Common myeloid progenitor, CD34-positive (primary cell): ENCODE measurements at regions not wholly inside any gene's neighbourhood (a gene's known extent, or its start where the extent isn't known, plus 50 kb on each side); places are given as distances from the start of the nearest gene placed in this dataset.

Source experiments
- CTCF ChIA-PET: fragments of 350-600 bp; sonication (Branson Sonifier 250); formaldehyde crosslinking; loops from one replicate; lab custom pipeline; 2021; ENCODE audit warnings: antibody characterized with exemption; lab: Charles Lee
- POLR2A ChIA-PET: fragments of 350-600 bp; sonication (Branson Sonifier 250); formaldehyde crosslinking; loops from one replicate; lab custom pipeline; 2021; ENCODE audit warnings: antibody characterized with exemption; lab: Charles Lee
- DNase-seq, 3 donors: peaks; one replicate each; pipeline versions ENCODE4 v3.0.0 to v3.0.0-alpha.2; 2013
- H3K27ac ChIP-seq, 2 experiments: 1 replicate in 1 of 2; 2 replicates in 1 of 2; pipeline ENCODE4 v1.7.0; 2013; ENCODE audit warnings: inconsistent platforms in 2 of 2, low read length in 2 of 2, mild to moderate bottlenecking in 2 of 2, low read depth in 1 of 2, moderate library complexity in 1 of 2; ENCODE audit not compliant: severe bottlenecking in 2 of 2, insufficient read depth in 1 of 2, poor library complexity in 1 of 2
- H3K27me3 ChIP-seq, 5 experiments: replicated peaks in 2 of 5; 1 replicate in 3 of 5; 2 replicates in 2 of 5; pipeline versions ENCODE4 v1.6.1 to v1.7.0; 2013; ENCODE audit warnings: low read length in 4 of 5, mild to moderate bottlenecking in 2 of 5, moderate library complexity in 2 of 5, inconsistent platforms in 1 of 5; ENCODE audit not compliant: insufficient read depth in 5 of 5, control insufficient read depth in 4 of 5
- H3K36me3 ChIP-seq, 4 experiments: 1 replicate in 2 of 4; 2 replicates in 2 of 4; pipeline versions ENCODE4 v1.6.1 to v1.7.0; 2013; ENCODE audit warnings: low read length in 3 of 4, control low read depth in 1 of 4, mild to moderate bottlenecking in 1 of 4; ENCODE audit not compliant: control insufficient read depth in 4 of 4, insufficient read depth in 4 of 4
- H3K4me1 ChIP-seq, 4 experiments: 1 replicate in 3 of 4; 2 replicates in 1 of 4; pipeline versions ENCODE4 v1.6.1 to v1.7.1; 2013; ENCODE audit warnings: low read length in 3 of 4, mild to moderate bottlenecking in 3 of 4, control low read depth in 1 of 4, inconsistent platforms in 1 of 4, moderate library complexity in 1 of 4; ENCODE audit not compliant: control insufficient read depth in 4 of 4, insufficient read depth in 4 of 4; ENCODE audit errors: control extremely low read depth in 1 of 4
- H3K4me3 ChIP-seq, 7 experiments: 1 replicate in 4 of 7; 2 replicates in 3 of 7; pipeline versions ENCODE4 v1.5.1 to v1.7.0; 2013; ENCODE audit warnings: mild to moderate bottlenecking in 7 of 7, low read length in 6 of 7, moderate library complexity in 6 of 7, inconsistent platforms in 2 of 7, low read depth in 2 of 7, control low read depth in 1 of 7; ENCODE audit not compliant: insufficient read depth in 4 of 7, control insufficient read depth in 1 of 7; ENCODE audit errors: extremely low read depth in 1 of 7
- H3K9me3 ChIP-seq, 5 experiments: 1 replicate in 4 of 5; 2 replicates in 1 of 5; pipeline versions ENCODE4 v1.6.1 to v1.7.1; 2013; ENCODE audit warnings: low read length in 4 of 5, mild to moderate bottlenecking in 2 of 5, inconsistent platforms in 1 of 5, low read depth in 1 of 5, moderate library complexity in 1 of 5; ENCODE audit not compliant: control insufficient read depth in 4 of 5, insufficient read depth in 2 of 5; ENCODE audit errors: control extremely low read depth in 1 of 5
- WGBS: methylation state at CpG from one replicate; pipeline ENCODE4 v1.1.5; 2013; ENCODE audit not compliant: insufficient coverage; 5-methylcytosine and 5-hydroxymethylcytosine counted together

GRCh38 chr21:18191139-18191538 lies 53.5 kb upstream of the CHODL start:
- no peaks in the 10 kb centered on the region for H3K4me1 ChIP-seq
- H3K4me3 ChIP-seq, result no peak overlapping the region
- no peak overlapping the region for H3K27ac ChIP-seq
- POLR2A ChIA-PET, result no interaction called here
- no peaks in the 10 kb centered on the region for H3K27me3 ChIP-seq
- CTCF ChIA-PET, result no interaction called here
- H3K36me3 ChIP-seq, result no peaks in the 10 kb centered on the region
- H3K9me3 ChIP-seq, result no peaks in the 10 kb centered on the region
- DNase-seq, result peak in 2 of 3 donors; percentile 26 to 34

- CTCF ChIA-PET, result no interaction called here
Observed at GRCh38 chr21:18178509-18178908, 66.1 kb upstream of the CHODL start.

GRCh38 chr21:18174370-18174769 lies 70.3 kb upstream of the CHODL start:
- CTCF ChIA-PET, result no interaction called here

More at GRCh38 chr21:18178509-18178908, 66.1 kb upstream of the CHODL start:
- Histone ChIP-seq H3K4me3 (no peak overlapping the region), H3K27ac (no peak overlapping the region), H3K9me3 (no peaks in the 10 kb centered on the region), H3K36me3 (no peaks in the 10 kb centered on the region), H3K27me3 (no peaks in the 10 kb centered on the region), H3K4me1 (no peaks in the 10 kb centered on the region)
- POLR2A ChIA-PET, result no interaction called here
- no peak for DNase-seq

GRCh38 chr21:18170829-18171228 lies 73.8 kb upstream of the CHODL start:
- DNase-seq, result no peak
- ChIA-PET CTCF (no interaction called here), POLR2A (no interaction called here)
- H3K27ac ChIP-seq, result no peak overlapping the region
- H3K9me3 ChIP-seq, result peaks cover 0 to 1% (median 0%) of the 10 kb centered on the region in 5 experiments
- no peaks in the 10 kb centered on the region for H3K36me3 ChIP-seq
- no CpG with 5 or more reads among the region's 2 CpGs for WGBS
- H3K4me3 ChIP-seq, result no peak overlapping the region
- H3K4me1 ChIP-seq, result no peaks in the 10 kb centered on the region
- no peaks in the 10 kb centered on the region for H3K27me3 ChIP-seq

More at GRCh38 chr21:18174370-18174769, 70.3 kb upstream of the CHODL start:
- H3K27me3 ChIP-seq, result no peaks in the 10 kb centered on the region
- POLR2A ChIA-PET, result no interaction called here
- no peak for DNase-seq
- no peak overlapping the region for H3K4me3 ChIP-seq
- H3K9me3 ChIP-seq, result peaks cover 0 to 1% (median 0%) of the 10 kb centered on the region in 5 experiments
- H3K27ac ChIP-seq, result no peak overlapping the region
- no peaks in the 10 kb centered on the region for H3K4me1 ChIP-seq
- no peaks in the 10 kb centered on the region for H3K36me3 ChIP-seq

GRCh38 chr21:18170221-18170620 lies 74.4 kb upstream of the CHODL start:
- no peaks in the 10 kb centered on the region for H3K4me1 ChIP-seq
- no CpG with 5 or more reads among the region's 2 CpGs for WGBS
- no peaks in the 10 kb centered on the region for H3K36me3 ChIP-seq
- DNase-seq, result no peak
- H3K9me3 ChIP-seq, result peaks cover 0 to 1% (median 0%) of the 10 kb centered on the region in 5 experiments
- ChIA-PET POLR2A (no interaction called here), CTCF (no interaction called here)
- H3K27ac ChIP-seq, result no peak overlapping the region
- H3K27me3 ChIP-seq, result no peaks in the 10 kb centered on the region
- H3K4me3 ChIP-seq, result no peak overlapping the region

GRCh38 chr21:18168108-18168507 lies 76.5 kb upstream of the CHODL start:
- Histone ChIP-seq H3K27ac (no peak overlapping the region), H3K27me3 (no peaks in the 10 kb centered on the region), H3K36me3 (no peaks in the 10 kb centered on the region), H3K9me3 (peaks cover 0 to 1% (median 0%) of the 10 kb centered on the region in 5 experiments), H3K4me3 (no peak overlapping the region), H3K4me1 (peaks cover 0 to 11% (median 3%) of the 10 kb centered on the region in 4 experiments)
- ChIA-PET POLR2A (no interaction called here), CTCF (no interaction called here)
- DNase-seq, result no peak
- WGBS, result 95% methylated on average over 2 of the region's 3 CpGs

GRCh38 chr21:18164933-18165332 lies 79.7 kb upstream of the CHODL start:
- POLR2A ChIA-PET, result no interaction called here
- DNase-seq, result no peak
- Histone ChIP-seq H3K27me3 (no peaks in the 10 kb centered on the region), H3K27ac (no peak overlapping the region), H3K4me1 (peaks cover 0 to 11% (median 3%) of the 10 kb centered on the region in 4 experiments), H3K36me3 (no peaks in the 10 kb centered on the region), H3K4me3 (no peak overlapping the region), H3K9me3 (no peaks in the 10 kb centered on the region)
- WGBS, result 83% methylated on average over 2 of the region's 6 CpGs
- CTCF ChIA-PET, result no interaction called here
